ENCODE measurements at regions not wholly inside any gene's neighbourhood (a gene's known extent, or its start where the extent isn't known, plus 50 kb on each side); places are given as distances from the start of the nearest gene placed in this dataset.

GRCh38 chr1:166692346-166692745 lies 146.9 kb upstream of the POGK start:
- TF ChIP-seq POLR2A (IDR thresholded peaks at IDR 0.05): no peak
- TF ChIP-seq, protein P1, sequence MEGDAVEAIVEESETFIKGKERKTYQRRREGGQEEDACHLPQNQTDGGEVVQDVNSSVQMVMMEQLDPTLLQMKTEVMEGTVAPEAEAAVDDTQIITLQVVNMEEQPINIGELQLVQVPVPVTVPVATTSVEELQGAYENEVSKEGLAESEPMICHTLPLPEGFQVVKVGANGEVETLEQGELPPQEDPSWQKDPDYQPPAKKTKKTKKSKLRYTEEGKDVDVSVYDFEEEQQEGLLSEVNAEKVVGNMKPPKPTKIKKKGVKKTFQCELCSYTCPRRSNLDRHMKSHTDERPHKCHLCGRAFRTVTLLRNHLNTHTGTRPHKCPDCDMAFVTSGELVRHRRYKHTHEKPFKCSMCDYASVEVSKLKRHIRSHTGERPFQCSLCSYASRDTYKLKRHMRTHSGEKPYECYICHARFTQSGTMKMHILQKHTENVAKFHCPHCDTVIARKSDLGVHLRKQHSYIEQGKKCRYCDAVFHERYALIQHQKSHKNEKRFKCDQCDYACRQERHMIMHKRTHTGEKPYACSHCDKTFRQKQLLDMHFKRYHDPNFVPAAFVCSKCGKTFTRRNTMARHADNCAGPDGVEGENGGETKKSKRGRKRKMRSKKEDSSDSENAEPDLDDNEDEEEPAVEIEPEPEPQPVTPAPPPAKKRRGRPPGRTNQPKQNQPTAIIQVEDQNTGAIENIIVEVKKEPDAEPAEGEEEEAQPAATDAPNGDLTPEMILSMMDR (IDR thresholded peaks at IDR 0.05): no peak
